GM18868 (cell line): ENCODE measurements at regions not wholly inside any gene's neighbourhood (a gene's known extent, or its start where the extent isn't known, plus 50 kb on each side); places are given as distances from the start of the nearest gene placed in this dataset.
"Not testable (repeated sequence)": the region's sequence is repeated elsewhere in the genome, so short reads cannot be mapped to it uniquely, and the experiment has no call there.

Experiments used
- ATAC-seq: cut with Tn5 transposase; IDR thresholded peaks from one replicate; pipeline ENCODE4 v1.9.1; 2021; ENCODE audit warnings: mild to moderate bottlenecking, moderate library complexity; ENCODE audit not compliant: unreplicated experiment

GRCh38 chr7:32228601-32229000, 158.4 kb upstream of the PDE1C start:
- no peak for ATAC-seq

DNA sequence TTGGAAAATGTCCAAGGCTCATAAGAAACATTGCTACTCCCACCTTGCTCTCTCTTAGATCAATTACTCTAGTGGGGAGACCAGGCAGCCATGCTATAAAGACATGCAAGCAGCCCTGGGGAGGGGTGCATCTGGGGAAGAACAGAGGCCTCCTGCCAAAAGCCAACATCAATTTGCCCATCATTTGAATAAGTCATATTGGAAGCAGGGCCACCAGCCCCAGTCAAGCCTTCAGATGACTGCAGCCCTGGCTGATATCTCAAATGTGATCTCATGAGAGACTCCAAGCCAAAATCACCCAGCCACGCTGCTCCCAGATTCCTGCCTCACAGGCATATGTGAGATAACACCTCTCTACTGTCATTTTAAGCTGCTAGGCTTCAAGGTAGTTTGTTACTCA, 157.5 kb upstream of the PDE1C start:
- no peak for ATAC-seq

DNA sequence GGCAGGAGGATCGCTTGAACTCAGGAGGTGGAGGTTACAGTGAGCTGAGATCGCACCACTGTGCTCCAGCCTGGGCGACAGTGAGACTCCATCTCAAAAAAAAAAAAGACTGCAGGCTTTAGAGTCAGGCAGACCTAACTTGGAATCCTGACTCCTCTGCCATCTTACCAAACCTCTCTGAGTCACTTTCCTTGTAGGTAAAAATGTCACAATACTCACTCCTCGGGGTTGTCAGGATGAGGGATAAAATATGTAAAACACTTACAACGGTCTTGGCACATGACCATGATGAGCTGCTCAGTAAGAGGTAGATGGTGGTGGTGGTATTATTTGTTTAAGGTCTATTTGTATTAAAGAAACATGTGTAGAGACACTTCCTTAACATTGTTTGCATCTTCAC, 154.1 kb upstream of the PDE1C start:
- no peak for ATAC-seq

DNA sequence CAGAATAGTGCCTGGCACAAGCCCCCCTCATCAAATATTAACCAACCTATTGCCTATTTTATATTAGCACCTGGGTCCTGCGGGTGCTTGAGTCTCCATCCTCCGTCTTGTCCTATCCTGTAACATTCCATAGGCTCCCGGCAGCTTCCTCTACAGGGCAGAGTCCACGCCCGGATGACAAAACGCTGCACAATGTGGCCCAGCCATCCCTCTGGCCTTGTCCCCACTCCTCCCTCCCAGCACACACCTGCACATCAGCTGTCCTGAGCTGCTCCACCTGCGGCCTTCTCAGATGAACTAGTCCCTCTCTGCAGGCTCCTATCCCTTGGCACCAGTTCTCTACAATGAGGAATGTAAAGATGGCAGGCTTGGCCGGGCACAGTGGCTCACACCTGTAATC, 153.5 kb upstream of the PDE1C start:
- ATAC-seq, result no peak

GRCh38 chr7:32223071-32223650, 153.0 kb upstream of the PDE1C start:
- ATAC-seq, result no peak

- no peak for ATAC-seq
Measured at GRCh38 chr7:32222251-32222900, 152.2 kb upstream of the PDE1C start.

GRCh38 chr7:32221736-32222135, 151.5 kb upstream of the PDE1C start:
- no peak for ATAC-seq

DNA sequence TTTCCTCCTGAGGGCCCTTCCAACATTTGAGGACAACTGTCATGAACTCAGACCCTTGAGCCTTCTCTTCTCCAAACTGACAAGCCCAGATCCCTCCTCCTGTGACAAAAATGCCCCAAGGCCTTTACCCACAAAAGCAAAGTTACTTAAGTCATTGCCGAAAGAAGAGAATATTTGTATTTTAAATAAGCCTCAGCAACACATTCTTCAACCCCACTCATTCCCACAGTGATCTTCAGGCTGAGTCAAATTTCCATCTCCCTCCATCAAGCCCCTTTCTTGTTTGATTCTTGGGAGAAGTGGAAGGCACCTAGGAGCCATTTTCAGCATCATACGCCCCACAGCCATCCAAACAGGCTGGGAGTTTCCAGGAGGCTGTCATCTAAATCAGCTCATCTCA, 150.8 kb upstream of the PDE1C start:
- no peak for ATAC-seq

DNA sequence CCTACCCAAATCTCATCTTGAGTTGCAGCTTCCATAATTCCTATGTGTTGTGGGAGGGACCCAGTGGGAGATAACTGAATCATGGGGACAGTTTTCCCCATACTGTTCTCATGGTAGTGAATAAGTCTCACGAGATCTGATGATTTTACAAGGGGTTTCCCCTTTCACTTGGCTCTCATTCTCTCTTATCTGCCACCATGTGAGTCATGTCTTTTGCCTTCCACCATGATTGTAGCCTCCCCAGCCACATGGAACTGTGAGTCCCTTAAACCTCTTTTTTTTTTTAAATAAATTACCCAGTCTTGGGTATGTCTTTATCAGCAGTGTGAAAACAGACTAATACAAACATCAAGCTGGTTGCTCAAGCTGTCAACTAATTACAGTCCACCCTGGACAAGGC, 149.6 kb upstream of the PDE1C start:
- ATAC-seq, result not testable (repeated sequence)

DNA sequence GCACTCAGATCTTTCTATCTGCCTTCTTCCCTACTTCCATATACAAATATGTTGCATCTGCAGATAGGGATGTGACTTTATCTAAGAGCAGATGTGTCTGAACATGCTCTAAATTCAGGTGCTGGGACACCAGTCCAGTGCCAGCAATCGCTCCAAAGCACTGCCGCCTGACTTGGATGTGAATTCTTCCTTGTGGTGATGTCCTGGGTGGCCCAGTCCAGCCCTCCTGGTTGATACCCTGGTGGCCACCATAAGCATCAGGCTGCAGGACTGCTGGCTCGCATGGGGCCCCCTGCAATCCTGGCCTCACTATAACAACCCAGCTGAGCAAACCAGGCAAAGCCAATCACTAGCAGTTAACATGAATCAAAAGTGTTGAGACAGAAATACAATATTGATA, 149.2 kb upstream of the PDE1C start:
- ATAC-seq, result no peak

DNA sequence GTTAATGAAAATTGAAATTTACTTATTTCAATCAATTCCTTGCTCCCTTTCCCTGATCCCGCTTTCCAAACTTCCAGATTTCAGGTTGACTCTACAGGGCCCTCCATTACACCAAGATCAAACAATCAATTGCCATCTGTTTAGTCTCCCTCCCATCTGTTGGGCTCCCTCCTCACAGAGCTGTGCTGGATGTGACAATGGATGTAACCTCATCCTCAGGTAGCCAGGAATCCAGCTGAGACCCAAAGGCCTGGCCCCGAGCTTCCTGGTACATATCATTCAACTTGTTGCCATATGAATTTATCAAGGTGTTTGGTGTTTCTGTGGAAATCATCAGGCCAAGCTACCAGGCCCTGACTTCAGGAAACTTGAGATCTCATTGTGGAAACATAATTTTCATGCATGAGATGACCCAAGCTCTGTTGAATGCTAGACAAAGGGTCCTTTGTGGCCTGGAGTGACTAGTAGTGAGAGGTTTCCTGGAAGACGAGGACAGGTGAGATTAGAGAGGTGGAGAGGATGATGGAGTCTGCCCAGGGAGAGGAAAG, 148.6 kb upstream of the PDE1C start:
- ATAC-seq, result no peak

DNA sequence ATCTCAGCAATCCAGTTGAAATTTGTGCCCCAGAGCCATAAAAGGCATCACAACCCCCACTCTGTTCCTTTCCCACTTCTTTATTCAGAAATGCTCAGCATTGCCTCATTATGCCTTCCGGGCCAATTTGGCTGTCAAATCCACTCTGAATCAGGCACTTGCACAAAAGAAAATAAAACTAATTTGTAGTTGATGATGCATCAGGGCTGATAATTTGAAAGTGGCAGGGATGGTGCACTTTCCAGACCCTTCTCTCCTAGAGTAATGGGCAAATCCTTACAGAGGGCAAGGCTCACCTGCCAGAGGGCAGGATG, 147.9 kb upstream of the PDE1C start:
- no peak for ATAC-seq

GRCh38 chr7:32217341-32218153, 147.3 kb upstream of the PDE1C start:
- ATAC-seq, result no peak

- ATAC-seq, result no peak
Measured at GRCh38 chr7:32216759-32217158, 146.6 kb upstream of the PDE1C start.

- no peak for ATAC-seq
Measured at GRCh38 chr7:32215697-32216096, 145.5 kb upstream of the PDE1C start.

- no peak for ATAC-seq
Measured at GRCh38 chr7:32214913-32215312, 144.7 kb upstream of the PDE1C start.

- ATAC-seq, result no peak
Measured at GRCh38 chr7:32212321-32212720, 142.1 kb upstream of the PDE1C start.

DNA sequence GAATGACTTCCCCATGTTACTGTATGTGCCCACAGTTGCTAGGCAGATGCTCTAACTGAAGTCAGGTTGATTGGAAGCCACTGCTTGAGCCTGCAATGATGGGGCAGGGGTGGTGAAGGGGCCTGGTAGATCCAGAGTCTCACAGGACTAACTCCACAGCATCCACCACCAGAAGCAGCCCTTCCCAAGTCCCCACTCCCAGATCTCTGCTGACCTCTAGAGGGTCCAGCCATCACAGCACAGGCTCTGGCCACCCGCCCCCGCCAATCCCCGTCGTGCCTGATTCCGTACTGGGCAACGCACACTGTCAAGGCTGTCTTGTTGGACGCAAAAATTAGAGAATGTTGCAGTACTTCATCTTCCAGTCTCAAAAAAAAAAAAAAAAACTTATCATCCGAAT, 136.8 kb upstream of the PDE1C start:
- no peak for ATAC-seq

DNA sequence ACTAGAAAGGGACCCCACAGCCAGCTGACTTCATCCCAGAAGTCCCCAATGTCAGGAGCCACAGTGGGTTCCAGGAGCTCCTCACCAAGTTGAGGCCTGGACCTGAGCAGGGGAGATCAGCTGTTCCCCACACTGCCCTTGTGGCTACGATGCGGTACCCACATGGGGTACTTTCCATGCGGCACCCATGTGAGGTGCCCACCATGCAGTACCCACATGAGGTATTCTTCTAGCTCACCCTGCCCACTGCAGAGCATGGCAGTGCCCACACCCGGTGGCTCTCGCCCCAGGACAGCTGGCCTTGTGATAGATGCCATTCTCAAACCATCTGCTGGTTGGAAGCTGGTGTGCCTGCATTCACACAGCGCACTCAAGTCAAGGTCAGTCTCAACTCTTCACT, 136.3 kb upstream of the PDE1C start:
- no peak for ATAC-seq

DNA sequence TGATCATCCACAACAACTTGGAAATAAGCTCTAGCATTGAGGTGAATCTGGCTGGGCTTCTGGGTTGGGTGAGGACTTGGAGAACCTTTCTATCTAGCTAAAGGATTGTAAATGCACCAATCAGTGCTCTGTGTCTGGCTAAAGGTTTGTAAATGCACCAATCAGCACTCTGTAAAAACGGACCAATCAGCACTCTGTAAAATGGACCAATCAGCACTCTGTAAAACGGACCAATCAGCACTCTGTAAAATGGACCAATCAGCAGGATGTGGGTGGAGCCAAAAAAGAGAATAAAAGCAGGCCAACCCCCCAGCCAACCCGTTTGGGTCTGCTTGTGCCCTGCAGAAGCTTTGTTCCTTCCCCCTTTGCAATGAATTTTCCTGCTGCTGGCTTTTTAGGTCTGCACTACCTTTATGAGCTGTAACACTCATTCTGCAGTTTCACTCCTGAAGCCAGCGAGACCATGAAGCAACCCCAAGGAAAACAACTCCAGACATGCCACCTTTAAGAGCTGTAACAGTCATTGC, 135.2 kb upstream of the PDE1C start:
- not testable (repeated sequence) for ATAC-seq

GRCh38 chr7:32204361-32205018, 134.3 kb upstream of the PDE1C start:
- ATAC-seq, result peak; percentile 91
